ENCODE measurements at regions not wholly inside any gene's neighbourhood (a gene's known extent, or its start where the extent isn't known, plus 50 kb on each side); places are given as distances from the start of the nearest gene placed in this dataset.

DNA sequence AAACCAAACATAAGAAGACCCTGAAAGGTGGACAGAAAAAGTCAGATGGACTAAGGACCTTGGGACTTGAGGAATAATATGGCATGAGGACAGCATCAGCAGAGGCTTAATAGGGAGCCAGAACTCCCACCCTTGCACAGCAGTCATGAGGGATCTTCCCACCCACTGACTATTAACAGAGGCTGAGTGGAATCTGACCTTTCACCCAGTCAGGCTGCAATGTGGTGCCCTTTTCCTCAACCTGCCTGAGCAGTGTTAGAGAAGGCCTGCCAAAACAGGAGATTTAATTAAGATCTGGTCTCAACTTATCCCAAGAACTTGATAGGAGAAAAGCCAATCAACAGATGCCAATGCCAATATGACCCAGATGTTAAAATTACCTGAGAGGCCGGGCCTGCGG, 481.9 kb downstream of the KDM4C start:
- Histone ChIP-seq H4K20me1 (replicated peaks in 1 of 2; ENCODE audit: control insufficient read depth in 1 of 2, insufficient read depth in 2 of 2, low read length in 2 of 2) (no peaks in the 10 kb centered on the region), H3K27ac (ENCODE audit: low read depth, low read length) (no peak overlapping the region), H3K4ac (replicated peaks; ENCODE audit: insufficient read length, low read depth, low read length) (no peak overlapping the region), H3K23me2 (ENCODE audit: low read depth, low read length) (no peaks in the 10 kb centered on the region), H3K23ac (ENCODE audit: insufficient read length) (no peak overlapping the region), H4K8ac (ENCODE audit: extremely low read depth, insufficient read depth, low read length) (no peak overlapping the region), H2BK12ac (ENCODE audit: low read depth, low read length) (peak overlapping the region; percentile 96; the same call in 1 of the 2 replicates), H2BK5ac (ENCODE audit: low read depth, low read length) (peak overlapping the region; percentile 67; the same call in 1 of the 2 replicates), H4K5ac (ENCODE audit: insufficient read length, low read depth, low read length) (peak overlapping the region; percentile 53), H2AK5ac (ENCODE audit: low read depth, low read length) (0 out of 2 replicates have a peak overlapping the region, but pooled peaks have one; percentile 30), H3K4me2 (ENCODE audit: insufficient read depth in 1 of 2, low read depth in 2 of 2, low read length in 2 of 2) (peak overlapping the region in 1 of 2 experiments; percentile 13; a peak in 2 of 4 replicates), H3K4me3 (ENCODE audit: extremely low read depth in 1 of 4, insufficient read depth in 2 of 4, low read depth in 3 of 4, low read length in 4 of 4) (no peak overlapping the region), H3K79me2 (ENCODE audit: control insufficient read depth in 1 of 2, insufficient read depth in 2 of 2, low read length in 2 of 2) (no peaks in the 10 kb centered on the region), H3K36me3 (ENCODE audit: control insufficient read depth in 2 of 4, insufficient read depth in 4 of 4, low read length in 3 of 4) (no peaks in the 10 kb centered on the region), H3K9ac (replicated peaks in 1 of 4; ENCODE audit: extremely low read depth in 1 of 4, low read depth in 3 of 4, low read length in 3 of 4) (no peak overlapping the region), H2BK120ac (replicated peaks; ENCODE audit: low read depth, low read length) (peak overlapping the region; percentile 62), H2BK20ac (ENCODE audit: low read length) (peak overlapping the region; percentile 88), H3K14ac (ENCODE audit: insufficient read length) (no peak overlapping the region), H3K27me3 (replicated peaks in 1 of 4; ENCODE audit: control insufficient read depth in 3 of 4, extremely low read depth in 1 of 4, insufficient read depth in 3 of 4, low read length in 3 of 4) (no peaks in the 10 kb centered on the region), H3K56ac (replicated peaks; ENCODE audit: insufficient read length, low read depth, low read length) (no peak overlapping the region), H2AFZ (ENCODE audit: low read length) (no peak overlapping the region), H3K4me1 (replicated peaks in 1 of 4; ENCODE audit: control insufficient read depth in 3 of 4, insufficient read depth in 4 of 4, low read length in 3 of 4) (peaks cover 0 to 7% (median 5%) of the 10 kb centered on the region in 4 experiments; a peak in 4 of 7 replicates), H3K79me1 (ENCODE audit: low read depth, low read length) (no peaks in the 10 kb centered on the region), H3K18ac (ENCODE audit: extremely low read depth, low read length) (peak overlapping the region; percentile 80), H2BK15ac (ENCODE audit: low read length) (no peak overlapping the region), H3K9me3 (ENCODE audit: insufficient read depth in 2 of 2, low read depth in 1 of 2, low read length in 1 of 2) (no peaks in the 10 kb centered on the region), H4K91ac (replicated peaks; ENCODE audit: insufficient read length, low read length) (peak overlapping the region; percentile 4)
- POLR2A ChIA-PET (ENCODE audit: partially characterized antibody), result no interaction called here
- TF ChIP-seq HDAC2 (IDR thresholded peaks at IDR 0.05; ENCODE audit: borderline replicate concordance in 1 of 2, low read depth in 2 of 2, low read length in 2 of 2) (no peak), RXRA (IDR thresholded peaks at IDR 0.05; ENCODE audit: insufficient read depth, low read depth, low read length) (0 out of 2 replicates have a peak, but pooled peaks have one; percentile 20), KDM4A (IDR thresholded peaks at IDR 0.05; ENCODE audit: low read depth, low read length, severe bottlenecking) (no peak), SIRT6 (IDR thresholded peaks at IDR 0.05; ENCODE audit: low read length) (no peak), GABPA (IDR thresholded peaks at IDR 0.05; ENCODE audit: borderline replicate concordance, insufficient read depth, low read length) (no peak)
- DNase-seq (ENCODE audit: low read depth in 1 of 2, low spot score in 2 of 2), result no peak
- WGBS, 2 experiments (ENCODE audit: extremely low coverage in 1 of 2, insufficient coverage in 1 of 2, insufficient read length in 1 of 2, insufficient replicate concordance in 2 of 2, low coverage in 1 of 2, low lambda C conversion rate in 2 of 2, missing lambda C conversion rate in 1 of 2), result 81% methylated on average over 2 of the region's 2 CpGs; no CpG with 5 or more reads in 1 of the 2 experiments
- FAIRE-seq, result no peak
- CTCF ChIA-PET (ENCODE audit: partially characterized antibody), result interaction anchor here (0.8 to 4.2 kb wide), 4 partner anchors 20 to 146 kb away, joined by 3 to 20 read pairs (median 4); no protein-coding TSS in a partner anchor

Data from H1 (cell line).